Esophagus squamous epithelium (tissue), 5 donors: ENCODE measurements at regions not wholly inside any gene's neighbourhood (a gene's known extent, or its start where the extent isn't known, plus 50 kb on each side); places are given as distances from the start of the nearest gene placed in this dataset.
"Not testable (repeated sequence)": the region's sequence is repeated elsewhere in the genome, so short reads cannot be mapped to it uniquely, and the experiment has no call there.

Source experiments
- DNase-seq: peaks from one replicate; lab custom pipeline; 2025; lab: John Stamatoyannopoulos, UW
- H3K27ac ChIP-seq, 4 donors: fragments of 200-600 bp; sonication (generic); one replicate each; pipeline ENCODE4 v1.5.1; 2016 to 2019; ENCODE audit warnings: mild to moderate bottlenecking in 1 of 4
- H3K27me3 ChIP-seq, 4 donors: fragments of 200-600 bp; sonication (generic); 1 replicate in 3 of 4; 2 replicates in 1 of 4; pipeline versions ENCODE4 v1.5.1 to v1.6.0; 2017 to 2021; ENCODE audit warnings: antibody characterized with exemption in 1 of 4
- H3K36me3 ChIP-seq, 3 donors: fragments of 200-600 bp; sonication (generic); one replicate each; pipeline ENCODE4 v1.5.1; 2016 to 2019
- H3K4me1 ChIP-seq, 3 donors: fragments of 200-600 bp; sonication (generic); one replicate each; pipeline ENCODE4 v1.5.1; 2017 to 2019
- H3K4me3 ChIP-seq, 4 donors: fragments of 200-600 bp; sonication (generic); 1 replicate in 3 of 4; 2 replicates in 1 of 4; pipeline ENCODE4 v1.5.1; 2016 to 2019; ENCODE audit warnings: mild to moderate bottlenecking in 2 of 4, moderate library complexity in 1 of 4
- H3K9me3 ChIP-seq, 3 donors: fragments of 200-600 bp; sonication (generic); one replicate each; pipeline ENCODE4 v1.5.1; 2016 to 2019
- CTCF ChIP-seq, 6 experiments: fragments of 450-650 bp in 4 of 6; fragments of 200-600 bp in 2 of 6; sonication (generic) in 2 of 6; IDR thresholded peaks; one replicate each; pipeline ENCODE4 v1.5.1; 2016 to 2019; ENCODE audit warnings: antibody characterized with exemption in 6 of 6, mild to moderate bottlenecking in 4 of 6, moderate library complexity in 4 of 6
- POLR2A ChIP-seq, 4 donors: fragments of 450-650 bp; IDR thresholded peaks; one replicate each; pipeline ENCODE4 v1.6.1; 2017; ENCODE audit warnings: antibody characterized with exemption in 4 of 4, mild to moderate bottlenecking in 4 of 4, moderate library complexity in 3 of 4
- WGBS, 2 donors: methylation state at CpG; one replicate each; pipeline ENCODE4 v1.1.5; 2018; 5-methylcytosine and 5-hydroxymethylcytosine counted together
- intact Hi-C: fragments of 100-400 bp; cut with DNase I; formaldehyde crosslinking; loops from one replicate; pipeline ENCODE4 v1.15.0; 2022
- donor health status: DM: yes; HTN: yes; CAD: no.

- no peak overlapping the region for H3K27ac ChIP-seq
- no peak for DNase-seq
- H3K36me3 ChIP-seq: no peaks in the 10 kb centered on the region
- no peak for TF ChIP-seq CTCF (IDR thresholded peaks at IDR 0.05)
- no peak for TF ChIP-seq POLR2A (IDR thresholded peaks at IDR 0.05)
- H3K4me1 ChIP-seq: peaks cover 0 to 21% (median 0%) of the 10 kb centered on the region in 3 donors
- WGBS, 2 donors: 29 to 56% methylated on average over 2 of the region's 2 CpGs
- no peak overlapping the region for H3K4me3 ChIP-seq
- no peaks in the 10 kb centered on the region for H3K9me3 ChIP-seq
- no peaks in the 10 kb centered on the region for H3K27me3 ChIP-seq
- intact Hi-C loops: loop anchor here (10.0 kb wide), 1 partner anchor 194 kb away; no protein-coding TSS in a partner anchor
These were observed 122.3 kb upstream of the CXADR start for GRCh38 chr21:17390569-17390968.

GRCh38 chr21:17391811-17392340 lies 121.0 kb upstream of the CXADR start:
- Histone ChIP-seq H3K4me1 (peaks cover 0 to 18% (median 0%) of the 10 kb centered on the region in 3 donors), H3K9me3 (no peaks in the 10 kb centered on the region), H3K27ac (no peak overlapping the region), H3K36me3 (no peaks in the 10 kb centered on the region), H3K27me3 (no peaks in the 10 kb centered on the region), H3K4me3 (no peak overlapping the region)
- 41 to 49% methylated on average over 3 of the region's 3 CpGs for WGBS, 2 donors
- intact Hi-C loops: loop anchor here (10.0 kb wide), 1 partner anchor 193 kb away; no protein-coding TSS in a partner anchor
- no peak for DNase-seq
- TF ChIP-seq CTCF (IDR thresholded peaks at IDR 0.05): no peak
- no peak for TF ChIP-seq POLR2A (IDR thresholded peaks at IDR 0.05)

- H3K9me3 ChIP-seq: no peaks in the 10 kb centered on the region
- H3K27ac ChIP-seq: no peak overlapping the region
- intact Hi-C loops: loop anchor here (10.0 kb wide), 1 partner anchor 191 kb away; no protein-coding TSS in a partner anchor
- WGBS, 2 donors: 60 to 77% methylated on average over 4 of the region's 4 CpGs
- H3K4me1 ChIP-seq: peaks cover 0 to 13% (median 0%) of the 10 kb centered on the region in 3 donors
- no peaks in the 10 kb centered on the region for H3K27me3 ChIP-seq
- no peak for TF ChIP-seq CTCF (IDR thresholded peaks at IDR 0.05)
- TF ChIP-seq POLR2A (IDR thresholded peaks at IDR 0.05): no peak
- H3K36me3 ChIP-seq: no peaks in the 10 kb centered on the region
- DNase-seq: no peak
- no peak overlapping the region for H3K4me3 ChIP-seq
These were observed 119.4 kb upstream of the CXADR start for GRCh38 chr21:17393413-17393812.

GRCh38 chr21:17396948-17397347 lies 115.9 kb upstream of the CXADR start:
- H3K27me3 ChIP-seq: no peaks in the 10 kb centered on the region
- H3K4me1 ChIP-seq: peaks cover 0 to 7% (median 0%) of the 10 kb centered on the region in 3 donors
- DNase-seq: no peak
- H3K9me3 ChIP-seq: no peaks in the 10 kb centered on the region
- TF ChIP-seq CTCF (IDR thresholded peaks at IDR 0.05): no peak
- no peak for TF ChIP-seq POLR2A (IDR thresholded peaks at IDR 0.05)
- H3K27ac ChIP-seq: no peak overlapping the region
- intact Hi-C loops: loop anchor here (10.0 kb wide), 1 partner anchor 188 kb away; no protein-coding TSS in a partner anchor
- no peaks in the 10 kb centered on the region for H3K36me3 ChIP-seq
- no peak overlapping the region for H3K4me3 ChIP-seq

GRCh38 chr21:17397703-17398102 lies 115.1 kb upstream of the CXADR start:
- Histone ChIP-seq H3K4me3 (no peak overlapping the region), H3K9me3 (no peaks in the 10 kb centered on the region), H3K27me3 (no peaks in the 10 kb centered on the region), H3K4me1 (no peaks in the 10 kb centered on the region), H3K36me3 (no peaks in the 10 kb centered on the region), H3K27ac (no peak overlapping the region)
- TF ChIP-seq CTCF (IDR thresholded peaks at IDR 0.05): no peak
- no peak for TF ChIP-seq POLR2A (IDR thresholded peaks at IDR 0.05)
- DNase-seq: no peak
- intact Hi-C loops: loop anchor here (10.0 kb wide), 1 partner anchor 187 kb away; no protein-coding TSS in a partner anchor

GRCh38 chr21:17398954-17399353 lies 113.9 kb upstream of the CXADR start:
- H3K4me1 ChIP-seq, H3K27me3 ChIP-seq, H3K27ac ChIP-seq, H3K36me3 ChIP-seq, DNase-seq, H3K9me3 ChIP-seq, H3K4me3 ChIP-seq: not testable (repeated sequence)
- intact Hi-C loops: loop anchor here (10.0 kb wide), 1 partner anchor 186 kb away; no protein-coding TSS in a partner anchor
- WGBS, 2 donors: 83 to 86% methylated on average over 4 of the region's 4 CpGs
